HT1080 (cell line): ENCODE measurements at regions not wholly inside any gene's neighbourhood (a gene's known extent, or its start where the extent isn't known, plus 50 kb on each side); places are given as distances from the start of the nearest gene placed in this dataset.

Source experiments
- DNase-seq: peaks from one replicate; pipeline ENCODE4 v3.0.0-alpha.2; 2015; ENCODE audit warnings: low read depth

GRCh38 chr14:101474563-101475455 is 86.5 kb upstream of the DIO3 start:
- DNase-seq, result no peak

- DNase-seq, result peak; percentile 44
These were observed 85.6 kb upstream of the DIO3 start for GRCh38 chr14:101475456-101476257.

GRCh38 chr14:101476258-101476915 is 84.9 kb upstream of the DIO3 start:
- no peak for DNase-seq

- peak; percentile 35 for DNase-seq
These were observed 84.3 kb upstream of the DIO3 start for GRCh38 chr14:101476916-101477553.

- DNase-seq, result no peak
These were observed 83.6 kb upstream of the DIO3 start for GRCh38 chr14:101477648-101478047.

GRCh38 chr14:101478096-101478495 is 83.2 kb upstream of the DIO3 start:
- no peak for DNase-seq

GRCh38 chr14:101478796-101479410 is 82.4 kb upstream of the DIO3 start:
- no peak for DNase-seq

- no peak for DNase-seq
These were observed 81.1 kb upstream of the DIO3 start for GRCh38 chr14:101480022-101480746.

- peak; percentile 56 for DNase-seq
These were observed 80.4 kb upstream of the DIO3 start for GRCh38 chr14:101480747-101481530.

GRCh38 chr14:101481557-101481956 is 79.7 kb upstream of the DIO3 start:
- DNase-seq, result no peak

GRCh38 chr14:101482066-101482465 is 79.2 kb upstream of the DIO3 start:
- no peak for DNase-seq

GRCh38 chr14:101483829-101484228 is 77.5 kb upstream of the DIO3 start:
- DNase-seq, result no peak

- no peak for DNase-seq
These were observed 72.1 kb upstream of the DIO3 start for GRCh38 chr14:101489092-101489760.

- DNase-seq, result no peak
These were observed 70.5 kb upstream of the DIO3 start for GRCh38 chr14:101490771-101491170.

GRCh38 chr14:101491841-101492240 is 69.5 kb upstream of the DIO3 start:
- DNase-seq, result no peak

- DNase-seq, result no peak
These were observed 68.6 kb upstream of the DIO3 start for GRCh38 chr14:101492716-101493115.

GRCh38 chr14:101494826-101495225 is 66.5 kb upstream of the DIO3 start:
- DNase-seq, result no peak

GRCh38 chr14:101495284-101495683 is 66.0 kb upstream of the DIO3 start:
- DNase-seq, result no peak
